ENCODE measurements at regions not wholly inside any gene's neighbourhood (a gene's known extent, or its start where the extent isn't known, plus 50 kb on each side); places are given as distances from the start of the nearest gene placed in this dataset.
"Not testable (repeated sequence)": the region's sequence is repeated elsewhere in the genome, so short reads cannot be mapped to it uniquely, and the experiment has no call there.

DNA sequence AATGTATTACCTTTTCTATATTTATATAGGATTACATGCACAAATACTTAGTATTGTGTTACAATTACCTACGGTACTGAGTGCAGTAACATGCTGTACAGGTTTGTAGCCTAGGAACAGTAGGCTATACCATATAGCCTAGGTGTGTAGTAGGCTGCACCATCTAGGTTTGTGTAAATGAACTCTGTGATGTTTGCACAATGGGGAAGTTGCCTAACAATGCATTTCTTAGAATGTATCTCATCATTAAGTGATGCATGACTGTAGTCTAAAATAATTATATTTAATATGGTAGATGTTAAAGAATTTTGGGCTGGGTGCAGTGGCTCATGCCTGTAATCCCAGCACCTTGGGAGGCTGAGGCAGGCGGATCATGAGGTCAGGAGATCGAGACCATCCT is 281.0 kb downstream of the KLF13 start:
- H3K27ac ChIP-seq (ENCODE audit: low read depth, low read length), result no peak overlapping the region
- no peak for DNase-seq
- H3K36me3 Mint-ChIP-seq, result no peaks in the 10 kb centered on the region
- CTCF ChIA-PET, result no interaction called here
- H3K27me3 ChIP-seq (ENCODE audit: control insufficient read depth in 2 of 2, insufficient read depth in 2 of 2, low read length in 2 of 2), result no peaks in the 10 kb centered on the region
- ATAC-seq, result no peak
- H3K4me3 ChIP-seq (ENCODE audit: low read length), result no peak overlapping the region
- no peaks in the 10 kb centered on the region for H3K36me3 ChIP-seq (ENCODE audit: control insufficient read depth in 2 of 3, insufficient read depth in 3 of 3, low read length in 3 of 3)
- no peaks in the 10 kb centered on the region for H3K9me3 ChIP-seq (ENCODE audit: control insufficient read depth in 2 of 3, low read length in 3 of 3)
- POLR2A ChIA-PET, result no interaction called here
- peaks cover 0 to 9% (median 3%) of the 10 kb centered on the region in 11 donors for H3K9me3 Mint-ChIP-seq
- no peaks in the 10 kb centered on the region for H3K4me1 ChIP-seq (ENCODE audit: control insufficient read depth in 2 of 2, insufficient read depth in 2 of 2, low read length in 2 of 2)
- intact Hi-C loops (cut with micrococcal nuclease), result no loop called here
- no peak overlapping the region for H3K27ac Mint-ChIP-seq
- H3K4me3 Mint-ChIP-seq, result no peak overlapping the region
- H3K4me1 Mint-ChIP-seq, result peaks cover 0 to 2% (median 0%) of the 10 kb centered on the region in 7 donors
- peaks cover 17 to 39% (median 21%) of the 10 kb centered on the region in 5 donors for H3K27me3 Mint-ChIP-seq

DNA sequence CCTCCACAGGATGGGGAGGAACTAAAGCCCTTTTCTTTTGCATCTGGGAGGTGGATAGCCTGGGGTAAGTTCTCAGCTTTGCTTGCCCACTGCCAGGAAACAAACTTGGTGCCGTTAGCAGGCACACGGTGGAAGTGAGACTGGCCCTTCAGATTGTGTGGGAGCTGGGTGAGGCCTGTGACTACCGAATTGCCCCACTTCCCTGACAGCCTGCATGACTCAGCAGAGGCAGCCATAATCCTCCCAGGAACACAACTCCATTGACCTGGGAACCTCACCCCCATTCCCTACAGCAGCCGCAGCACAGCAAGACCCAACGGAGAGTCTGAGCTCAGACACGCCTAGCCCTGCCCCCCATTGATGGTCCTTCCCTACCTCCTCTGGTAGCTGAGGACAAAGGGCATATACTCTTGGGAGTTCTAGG is 282.6 kb downstream of the KLF13 start:
- H3K4me3 Mint-ChIP-seq, result no peak overlapping the region
- ChIA-PET POLR2A (no interaction called here), CTCF (no interaction called here)
- H3K36me3 Mint-ChIP-seq, result no peaks in the 10 kb centered on the region
- Histone ChIP-seq H3K27ac (ENCODE audit: low read depth, low read length) (no peak overlapping the region), H3K9me3 (ENCODE audit: control insufficient read depth in 2 of 3, low read length in 3 of 3) (no peaks in the 10 kb centered on the region), H3K4me1 (ENCODE audit: control insufficient read depth in 2 of 2, insufficient read depth in 2 of 2, low read length in 2 of 2) (no peaks in the 10 kb centered on the region), H3K4me3 (ENCODE audit: low read length) (no peak overlapping the region), H3K27me3 (ENCODE audit: control insufficient read depth in 2 of 2, insufficient read depth in 2 of 2, low read length in 2 of 2) (no peaks in the 10 kb centered on the region), H3K36me3 (ENCODE audit: control insufficient read depth in 2 of 3, insufficient read depth in 3 of 3, low read length in 3 of 3) (no peaks in the 10 kb centered on the region)
- H3K27ac Mint-ChIP-seq, result no peak overlapping the region
- DNase-seq, result no peak
- peaks cover 0 to 5% (median 0%) of the 10 kb centered on the region in 11 donors for H3K9me3 Mint-ChIP-seq
- ATAC-seq, result no peak
- H3K27me3 Mint-ChIP-seq, result peaks cover 21 to 42% (median 27%) of the 10 kb centered on the region in 5 donors
- H3K4me1 Mint-ChIP-seq, result peaks cover 0 to 2% (median 0%) of the 10 kb centered on the region in 7 donors
- intact Hi-C loops (cut with micrococcal nuclease), result no loop called here

DNA sequence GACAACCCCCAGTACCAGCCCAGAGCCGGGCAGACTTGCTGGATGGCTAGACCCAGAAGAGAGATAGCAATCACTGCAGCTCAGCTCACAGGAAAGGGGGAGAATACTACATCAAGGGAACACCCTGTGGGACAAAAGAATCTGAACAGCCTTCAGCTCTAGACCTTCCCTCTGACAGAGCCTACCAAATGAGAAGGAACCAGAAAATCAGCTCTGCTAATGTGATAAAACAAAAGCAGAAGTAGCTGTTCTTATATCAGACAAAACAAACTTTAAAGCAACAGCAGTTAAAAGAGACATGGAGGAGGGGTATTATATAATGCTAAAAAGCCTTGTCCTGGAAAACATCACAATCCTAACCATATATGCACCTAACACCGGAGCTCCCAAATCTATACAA is 283.3 kb downstream of the KLF13 start:
- no peaks in the 10 kb centered on the region for H3K4me1 ChIP-seq (ENCODE audit: control insufficient read depth in 2 of 2, insufficient read depth in 2 of 2, low read length in 2 of 2)
- ATAC-seq, result no peak
- H3K27ac ChIP-seq (ENCODE audit: low read depth, low read length), result no peak overlapping the region
- no peaks in the 10 kb centered on the region for H3K36me3 Mint-ChIP-seq
- H3K9me3 Mint-ChIP-seq, result peaks cover 0 to 5% (median 0%) of the 10 kb centered on the region in 11 donors
- no peak for DNase-seq
- CTCF ChIA-PET, result no interaction called here
- no peak overlapping the region for H3K27ac Mint-ChIP-seq
- no peak overlapping the region for H3K4me3 Mint-ChIP-seq
- H3K27me3 ChIP-seq (ENCODE audit: control insufficient read depth in 2 of 2, insufficient read depth in 2 of 2, low read length in 2 of 2), result no peaks in the 10 kb centered on the region
- no peaks in the 10 kb centered on the region for H3K9me3 ChIP-seq (ENCODE audit: control insufficient read depth in 2 of 3, low read length in 3 of 3)
- no peak overlapping the region for H3K4me3 ChIP-seq (ENCODE audit: low read length)
- no peaks in the 10 kb centered on the region for H3K36me3 ChIP-seq (ENCODE audit: control insufficient read depth in 2 of 3, insufficient read depth in 3 of 3, low read length in 3 of 3)
- intact Hi-C loops (cut with micrococcal nuclease), result no loop called here
- peaks cover 21 to 42% (median 27%) of the 10 kb centered on the region in 5 donors for H3K27me3 Mint-ChIP-seq
- POLR2A ChIA-PET, result no interaction called here
- peaks cover 0 to 2% (median 0%) of the 10 kb centered on the region in 7 donors for H3K4me1 Mint-ChIP-seq

DNA sequence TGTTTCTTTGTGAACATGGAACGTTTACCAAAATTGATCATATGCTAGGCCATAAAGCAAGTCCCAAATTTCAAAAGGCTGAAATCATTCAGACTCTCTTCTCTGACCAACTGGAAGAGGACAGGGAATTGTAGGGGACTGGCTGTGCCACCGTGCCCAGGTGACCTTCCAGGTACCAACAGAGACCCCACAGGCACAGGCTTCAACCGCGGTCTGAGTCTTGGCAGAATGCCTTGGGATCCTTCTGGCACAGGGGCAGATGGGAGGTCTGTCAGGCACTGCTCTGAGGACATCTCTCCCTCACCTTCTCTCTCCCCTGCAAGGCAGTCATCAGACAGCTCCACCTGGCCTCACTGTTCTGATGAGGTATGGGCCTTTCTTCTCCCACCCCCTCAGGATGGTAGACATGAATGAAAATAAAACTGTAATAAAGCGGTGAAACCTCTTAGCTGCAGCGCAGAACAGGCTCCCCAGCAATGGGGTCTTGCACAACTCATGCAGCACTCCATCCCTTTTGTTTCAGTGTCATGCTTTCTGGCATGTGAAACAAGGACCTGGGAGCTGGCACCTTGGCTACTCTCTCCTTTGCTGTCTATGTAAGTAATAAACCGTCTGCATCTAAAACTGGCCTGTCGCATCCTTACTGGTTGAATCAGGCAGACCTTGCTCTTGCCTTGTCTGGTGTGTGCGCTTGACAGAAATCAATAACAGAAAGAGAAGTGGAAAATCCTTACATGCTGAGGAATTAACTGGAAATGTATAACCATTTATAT is 289.2 kb downstream of the KLF13 start:
- peaks cover 0 to 2% (median 0%) of the 10 kb centered on the region in 7 donors for H3K4me1 Mint-ChIP-seq
- Histone ChIP-seq H3K4me1 (ENCODE audit: control insufficient read depth in 2 of 2, insufficient read depth in 2 of 2, low read length in 2 of 2) (no peaks in the 10 kb centered on the region), H3K9me3 (ENCODE audit: control insufficient read depth in 2 of 3, low read length in 3 of 3) (no peaks in the 10 kb centered on the region), H3K36me3 (ENCODE audit: control insufficient read depth in 2 of 3, insufficient read depth in 3 of 3, low read length in 3 of 3) (no peaks in the 10 kb centered on the region), H3K27ac (ENCODE audit: low read depth, low read length) (no peak overlapping the region), H3K4me3 (ENCODE audit: low read length) (no peak overlapping the region), H3K27me3 (ENCODE audit: control insufficient read depth in 2 of 2, insufficient read depth in 2 of 2, low read length in 2 of 2) (no peaks in the 10 kb centered on the region)
- CTCF ChIA-PET, result no interaction called here
- POLR2A ChIA-PET, result no interaction called here
- no peaks in the 10 kb centered on the region for H3K36me3 Mint-ChIP-seq
- no peak overlapping the region for H3K27ac Mint-ChIP-seq
- no peak for ATAC-seq
- peaks cover 3 to 25% (median 20%) of the 10 kb centered on the region in 5 donors for H3K27me3 Mint-ChIP-seq
- no peak overlapping the region for H3K4me3 Mint-ChIP-seq
- peaks cover 0 to 15% (median 3%) of the 10 kb centered on the region in 11 donors for H3K9me3 Mint-ChIP-seq
- intact Hi-C loops (cut with micrococcal nuclease), result no loop called here
- no peak for DNase-seq

DNA sequence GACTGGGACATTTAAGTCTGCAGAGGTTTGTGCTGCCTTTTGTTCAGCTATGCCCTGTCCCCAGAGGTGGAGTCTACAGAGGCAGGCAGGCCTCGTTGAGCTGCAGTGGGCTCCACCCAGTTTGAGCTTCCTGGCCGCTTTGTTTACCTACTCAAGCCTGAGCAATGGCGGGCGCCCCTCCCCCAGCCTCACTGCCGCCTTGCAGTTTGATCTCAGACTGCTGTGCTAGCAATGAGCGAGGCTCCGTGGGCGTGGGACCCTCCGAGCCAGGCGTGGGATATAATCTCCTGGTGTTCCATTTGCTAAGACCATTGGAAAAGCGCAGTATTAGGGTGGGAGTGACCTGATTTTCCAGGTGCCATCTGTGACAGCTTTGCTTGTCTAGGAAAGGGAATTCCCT is 296.7 kb downstream of the KLF13 start:
- H3K4me3 ChIP-seq (ENCODE audit: low read length); H3K9me3 Mint-ChIP-seq; ATAC-seq; intact Hi-C loops (cut with micrococcal nuclease); H3K9me3 ChIP-seq (ENCODE audit: control insufficient read depth in 2 of 3, low read length in 3 of 3); H3K4me1 Mint-ChIP-seq; H3K27ac ChIP-seq (ENCODE audit: low read depth, low read length); H3K4me1 ChIP-seq (ENCODE audit: control insufficient read depth in 2 of 2, insufficient read depth in 2 of 2, low read length in 2 of 2); H3K27ac Mint-ChIP-seq; H3K36me3 Mint-ChIP-seq; H3K36me3 ChIP-seq (ENCODE audit: control insufficient read depth in 2 of 3, insufficient read depth in 3 of 3, low read length in 3 of 3); DNase-seq; POLR2A ChIA-PET; CTCF ChIA-PET; H3K27me3 ChIP-seq (ENCODE audit: control insufficient read depth in 2 of 2, insufficient read depth in 2 of 2, low read length in 2 of 2); H3K4me3 Mint-ChIP-seq: not testable (repeated sequence)
- H3K27me3 Mint-ChIP-seq, result peaks cover 0 to 17% (median 6%) of the 10 kb centered on the region in 5 donors

DNA sequence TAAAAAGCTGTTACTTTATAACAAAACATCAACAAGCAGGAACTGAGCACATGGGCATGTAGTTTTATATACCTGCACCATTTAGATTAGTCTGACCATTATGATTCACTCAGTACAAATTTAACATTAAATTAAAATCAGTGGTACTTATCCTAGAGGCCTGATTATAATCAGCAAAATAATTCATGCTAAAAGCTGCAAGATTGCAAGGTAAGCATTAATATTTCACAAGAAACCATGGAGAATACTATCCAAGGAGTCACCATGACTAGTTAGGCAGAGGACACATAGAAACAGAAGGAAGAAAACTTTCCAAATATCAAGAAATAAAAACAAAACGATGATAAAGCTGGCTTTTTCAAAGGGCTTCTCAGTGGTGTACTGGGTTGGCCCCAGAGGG is 297.5 kb downstream of the KLF13 start:
- H3K36me3 Mint-ChIP-seq; intact Hi-C loops (cut with micrococcal nuclease); H3K9me3 ChIP-seq (ENCODE audit: control insufficient read depth in 2 of 3, low read length in 3 of 3); H3K27ac ChIP-seq (ENCODE audit: low read depth, low read length); H3K4me3 Mint-ChIP-seq; H3K4me1 ChIP-seq (ENCODE audit: control insufficient read depth in 2 of 2, insufficient read depth in 2 of 2, low read length in 2 of 2); H3K36me3 ChIP-seq (ENCODE audit: control insufficient read depth in 2 of 3, insufficient read depth in 3 of 3, low read length in 3 of 3); H3K4me1 Mint-ChIP-seq; H3K4me3 ChIP-seq (ENCODE audit: low read length); ATAC-seq; CTCF ChIA-PET; H3K9me3 Mint-ChIP-seq; DNase-seq; H3K27me3 ChIP-seq (ENCODE audit: control insufficient read depth in 2 of 2, insufficient read depth in 2 of 2, low read length in 2 of 2); POLR2A ChIA-PET; H3K27ac Mint-ChIP-seq: not testable (repeated sequence)
- H3K27me3 Mint-ChIP-seq, result peaks cover 0 to 17% (median 4%) of the 10 kb centered on the region in 5 donors

DNA sequence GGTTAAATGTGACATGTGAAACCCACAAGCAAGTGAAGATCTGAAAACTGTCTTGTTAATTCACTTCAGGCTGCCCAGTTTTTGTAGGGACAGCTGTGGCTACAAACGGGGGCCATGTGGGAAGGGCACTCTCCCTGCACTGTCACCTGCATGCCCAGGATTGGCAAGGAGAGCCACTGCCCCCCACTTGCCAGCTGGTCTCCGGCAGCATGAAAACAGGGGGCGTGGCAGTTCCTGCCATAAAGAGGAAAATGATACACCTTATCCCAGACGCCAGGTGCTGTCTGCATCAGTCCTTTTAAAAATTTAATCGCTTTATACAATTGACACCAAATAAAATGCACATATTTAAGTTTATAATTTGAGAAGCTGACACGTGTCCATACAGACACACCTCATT is 309.1 kb downstream of the KLF13 start:
- intact Hi-C loops (cut with micrococcal nuclease); POLR2A ChIA-PET; H3K27ac ChIP-seq (ENCODE audit: low read depth, low read length); H3K4me3 Mint-ChIP-seq; H3K27ac Mint-ChIP-seq; H3K27me3 ChIP-seq (ENCODE audit: control insufficient read depth in 2 of 2, insufficient read depth in 2 of 2, low read length in 2 of 2); ATAC-seq; H3K36me3 Mint-ChIP-seq; DNase-seq; H3K9me3 ChIP-seq (ENCODE audit: control insufficient read depth in 2 of 3, low read length in 3 of 3); H3K36me3 ChIP-seq (ENCODE audit: control insufficient read depth in 2 of 3, insufficient read depth in 3 of 3, low read length in 3 of 3); H3K4me1 ChIP-seq (ENCODE audit: control insufficient read depth in 2 of 2, insufficient read depth in 2 of 2, low read length in 2 of 2); H3K4me3 ChIP-seq (ENCODE audit: low read length); CTCF ChIA-PET: not testable (repeated sequence)
- Mint-ChIP-seq H3K27me3 (peaks cover 25 to 34% (median 27%) of the 10 kb centered on the region in 5 donors), H3K4me1 (peaks cover 0 to 13% (median 7%) of the 10 kb centered on the region in 7 donors), H3K9me3 (peaks cover 0 to 16% (median 5%) of the 10 kb centered on the region in 11 donors)
